HG02884 (cell line): ENCODE measurements at regions not wholly inside any gene's neighbourhood (a gene's known extent, or its start where the extent isn't known, plus 50 kb on each side); places are given as distances from the start of the nearest gene placed in this dataset.

Experiments
- ATAC-seq: cut with Tn5 transposase; IDR thresholded peaks from one replicate; pipeline ENCODE4 v1.9.1; 2021; ENCODE audit warnings: mild to moderate bottlenecking, moderate library complexity; ENCODE audit not compliant: unreplicated experiment

DNA sequence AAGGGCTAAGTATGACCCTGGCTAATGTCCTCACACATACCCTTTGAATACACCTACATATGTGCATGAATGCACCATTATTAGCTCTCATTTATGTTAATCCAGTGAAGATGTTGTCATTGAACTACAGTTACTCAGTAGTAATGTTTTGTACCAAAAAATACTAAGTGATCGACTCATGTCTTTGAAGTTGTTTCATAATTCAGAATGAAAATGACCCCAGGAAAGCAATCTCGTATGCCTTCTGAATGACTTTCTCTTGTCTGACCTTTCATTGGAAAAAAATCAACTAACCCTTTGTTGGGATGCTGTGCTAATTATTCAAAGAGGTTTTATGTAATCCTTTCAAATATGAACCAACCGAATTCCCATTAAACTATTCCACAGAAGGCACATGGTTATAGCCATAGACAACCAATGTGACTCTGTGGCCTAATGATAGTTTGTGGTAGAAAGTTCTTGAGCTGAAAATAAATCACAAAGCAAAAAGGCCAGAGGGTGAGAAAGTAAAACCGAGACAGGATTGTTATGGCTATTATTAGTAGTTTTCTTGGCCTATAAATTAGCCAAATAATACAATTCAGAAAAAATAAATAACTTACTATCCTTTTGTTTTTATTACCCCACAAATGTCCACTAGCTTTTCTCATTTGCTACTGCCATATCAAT, 86.8 kb upstream of the STARD13 start:
- ATAC-seq: no peak

- no peak for ATAC-seq
Observed at GRCh38 chr13:33373624-33374023, 88.1 kb upstream of the STARD13 start.

GRCh38 chr13:33375421-33375820, 89.9 kb upstream of the STARD13 start:
- ATAC-seq: no peak

GRCh38 chr13:33376212-33376611, 90.7 kb upstream of the STARD13 start:
- no peak for ATAC-seq

- ATAC-seq: no peak
Observed at GRCh38 chr13:33377411-33377810, 91.9 kb upstream of the STARD13 start.

DNA sequence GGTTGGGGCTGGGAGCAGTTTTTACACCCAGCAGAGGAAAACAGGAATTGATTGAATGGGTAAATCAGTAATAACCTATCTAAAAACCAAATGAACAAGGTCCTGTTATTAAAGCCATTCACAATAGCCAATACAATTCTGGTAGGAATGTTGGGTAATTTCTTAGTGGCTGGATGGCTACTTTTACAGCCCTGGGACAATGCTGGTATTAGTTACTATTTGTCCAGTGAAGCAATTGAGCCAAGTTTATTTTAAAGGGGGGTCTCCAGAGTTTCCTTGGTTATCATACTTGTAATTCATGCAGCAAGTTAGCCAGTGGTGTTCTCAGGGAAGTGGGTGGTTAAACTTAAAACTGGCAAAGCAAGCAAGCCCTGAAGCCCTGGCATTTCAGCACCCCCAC, 92.3 kb upstream of the STARD13 start:
- no peak for ATAC-seq

DNA sequence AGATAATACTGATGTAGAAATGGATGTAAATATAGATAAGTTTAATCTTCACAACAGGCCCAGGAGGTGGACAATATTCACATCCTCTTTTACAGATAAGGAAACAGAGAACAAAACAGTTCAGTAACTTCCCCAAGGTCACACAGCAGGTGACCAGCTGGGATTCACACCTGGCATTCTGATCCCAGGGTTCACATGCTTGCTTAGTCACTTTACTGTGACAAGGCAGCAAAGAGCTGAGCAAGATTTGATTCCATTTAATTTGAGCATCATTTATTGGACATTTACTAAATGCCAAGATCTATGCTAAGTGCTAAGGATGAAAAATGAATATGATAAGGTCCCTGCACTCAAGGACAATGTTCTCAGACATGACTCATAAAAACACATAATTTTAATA, 94.1 kb upstream of the STARD13 start:
- ATAC-seq: no peak

DNA sequence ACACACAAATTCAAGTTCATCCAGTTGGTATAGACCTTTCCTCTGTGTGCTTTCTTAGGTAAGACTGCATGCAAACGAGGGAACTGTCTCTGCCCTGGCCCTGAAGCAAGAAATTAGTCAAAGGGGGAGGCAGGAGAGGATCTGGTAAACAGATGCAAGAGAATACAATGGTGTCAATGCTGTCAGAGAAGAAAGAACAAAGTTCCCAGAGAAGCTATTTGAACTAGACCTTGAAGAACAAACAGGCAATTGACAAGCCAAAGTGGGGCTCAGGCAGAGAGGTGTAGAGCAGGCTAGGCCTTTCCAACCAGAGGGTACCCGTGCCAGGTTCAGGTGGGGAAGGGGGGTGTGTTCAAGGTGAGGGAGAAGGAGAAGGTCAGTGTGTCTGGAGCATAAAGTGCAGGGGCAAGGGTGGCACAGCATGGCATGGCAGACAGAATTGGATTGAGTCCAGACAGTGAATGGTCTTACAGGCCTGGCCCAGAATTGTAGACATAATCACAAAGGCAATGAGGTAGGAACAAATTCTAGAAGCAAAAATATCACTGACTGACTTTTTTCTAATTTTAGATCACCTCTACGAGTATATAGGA, 95.0 kb upstream of the STARD13 start:
- ATAC-seq: no peak

- ATAC-seq: no peak
Observed at GRCh38 chr13:33381180-33381579, 95.6 kb upstream of the STARD13 start.

- ATAC-seq: no peak
Observed at GRCh38 chr13:33381906-33382305, 96.4 kb upstream of the STARD13 start.

DNA sequence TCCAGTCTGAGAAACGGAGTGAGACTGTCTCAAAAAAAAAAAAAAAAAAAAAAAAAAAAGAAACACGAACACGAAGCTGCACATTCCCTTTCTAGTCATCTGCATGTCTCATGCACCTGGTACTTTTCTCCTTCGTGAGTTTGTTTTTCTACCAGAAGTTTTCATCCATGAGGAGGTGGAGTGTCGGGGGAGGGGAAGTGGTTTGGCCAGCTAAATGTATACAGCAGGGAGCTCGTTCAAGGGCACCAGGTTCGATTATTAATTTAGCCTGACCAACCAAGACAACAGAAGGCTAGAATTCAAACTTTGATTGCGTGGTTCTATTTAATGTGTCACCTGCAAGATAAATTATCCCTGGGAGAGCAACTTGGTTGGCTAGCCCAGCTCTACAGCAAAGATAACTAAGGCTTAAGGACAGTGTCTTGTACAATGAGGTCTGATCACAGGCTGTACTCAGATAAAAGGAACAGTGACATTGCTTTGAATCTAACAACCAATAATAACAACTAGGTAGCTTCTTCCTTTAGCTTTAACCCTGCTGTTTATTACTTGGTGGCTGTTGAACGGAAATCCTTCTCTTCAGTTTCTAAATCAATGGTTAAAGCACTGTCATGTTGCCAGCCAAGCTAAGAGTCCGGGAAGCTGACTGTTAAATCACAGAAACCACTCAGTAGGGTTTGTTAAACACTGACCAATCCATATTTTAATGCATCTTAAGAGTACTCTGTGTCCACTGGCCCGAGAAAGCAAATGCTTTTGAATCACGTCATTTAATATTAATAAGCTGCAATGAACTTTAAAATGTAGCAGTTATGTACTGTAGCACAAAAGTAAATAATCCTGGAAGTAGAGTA, 98.4 kb upstream of the STARD13 start:
- ATAC-seq: no peak

DNA sequence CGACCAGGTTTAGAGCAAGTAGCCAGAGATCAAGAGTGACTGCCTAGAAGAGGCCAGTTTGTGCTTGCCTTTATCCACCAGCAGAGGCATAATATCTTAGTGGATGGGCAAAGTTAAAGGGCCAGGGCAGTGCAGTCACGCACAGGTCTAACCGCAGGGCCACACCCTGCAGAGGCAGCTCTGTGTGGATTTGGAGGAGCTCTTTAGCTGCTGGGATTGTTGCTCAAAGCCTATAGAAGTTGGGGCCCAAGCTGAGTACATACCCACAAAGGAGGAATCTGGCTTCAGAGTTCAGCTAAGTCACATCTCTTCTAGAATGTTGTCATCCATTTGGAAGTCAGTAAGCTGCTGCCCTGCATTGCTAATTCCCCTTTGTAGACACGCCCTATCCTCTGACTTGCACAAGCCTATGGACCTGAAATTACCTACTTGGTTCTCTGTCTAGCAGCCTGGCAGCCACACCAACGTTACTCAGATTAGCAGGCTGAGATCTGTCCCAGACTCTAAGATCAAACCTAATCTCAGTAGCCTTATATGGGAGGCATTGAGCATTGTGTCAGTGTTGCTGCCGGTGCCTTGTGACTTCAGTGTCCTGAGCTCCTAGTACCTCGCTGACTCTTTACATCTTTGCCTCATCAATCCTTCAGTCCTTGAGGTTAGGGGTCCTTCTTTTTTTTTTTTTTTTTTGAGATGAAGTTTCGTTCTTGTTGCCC, 102.9 kb upstream of the STARD13 start:
- no peak for ATAC-seq

DNA sequence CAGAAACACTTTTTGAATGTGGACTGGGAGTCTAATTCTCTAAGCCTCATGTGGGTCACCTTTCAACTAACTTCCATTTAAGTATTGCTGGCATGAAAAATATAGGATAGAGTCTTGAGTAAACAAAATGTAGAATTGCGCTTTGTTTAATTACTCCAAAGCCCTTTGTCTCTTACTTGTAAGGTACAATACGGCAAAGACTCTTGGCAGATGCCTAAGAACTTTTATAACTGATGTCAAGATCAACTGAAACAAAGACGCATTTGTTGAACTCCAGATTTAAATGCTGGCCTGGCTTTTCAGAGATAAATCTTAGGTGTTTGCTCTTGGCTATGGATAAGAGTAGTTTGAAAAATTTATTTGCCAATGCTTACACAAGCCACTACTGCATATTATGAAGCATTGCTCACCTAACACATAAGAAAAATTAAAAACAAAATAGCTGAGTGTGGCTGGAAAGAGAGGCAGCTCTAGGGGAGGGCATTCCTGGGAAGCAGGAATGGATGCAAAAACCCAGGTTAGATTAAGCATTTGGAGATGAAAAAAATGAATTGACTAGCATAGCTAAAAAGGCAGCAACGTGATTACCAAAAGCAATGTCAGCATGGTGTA, 107.3 kb upstream of the STARD13 start:
- ATAC-seq: no peak

GRCh38 chr13:33394294-33394932, 108.9 kb upstream of the STARD13 start:
- ATAC-seq: no peak

DNA sequence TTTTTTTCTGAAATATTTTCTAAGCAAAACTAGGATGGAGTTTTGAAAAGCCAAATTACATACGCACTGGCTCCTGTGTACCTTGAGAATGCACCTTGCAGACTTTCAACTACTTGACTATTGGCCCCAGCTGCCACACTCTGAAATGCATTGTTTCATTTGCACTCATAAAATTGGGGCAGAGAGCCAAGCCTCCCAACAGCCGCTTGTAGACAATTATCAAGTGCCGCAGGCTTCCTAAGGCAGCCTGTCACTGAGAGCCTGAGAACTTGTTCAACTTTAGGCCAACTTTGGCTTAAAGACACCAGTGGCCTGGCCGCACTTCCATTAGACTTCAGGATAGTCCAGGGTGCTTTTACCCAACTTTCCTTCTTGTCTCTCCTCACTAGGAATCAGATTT, 115.7 kb upstream of the STARD13 start:
- ATAC-seq: no peak

- no peak for ATAC-seq
Observed at GRCh38 chr13:33402975-33403374, 117.4 kb upstream of the STARD13 start.

DNA sequence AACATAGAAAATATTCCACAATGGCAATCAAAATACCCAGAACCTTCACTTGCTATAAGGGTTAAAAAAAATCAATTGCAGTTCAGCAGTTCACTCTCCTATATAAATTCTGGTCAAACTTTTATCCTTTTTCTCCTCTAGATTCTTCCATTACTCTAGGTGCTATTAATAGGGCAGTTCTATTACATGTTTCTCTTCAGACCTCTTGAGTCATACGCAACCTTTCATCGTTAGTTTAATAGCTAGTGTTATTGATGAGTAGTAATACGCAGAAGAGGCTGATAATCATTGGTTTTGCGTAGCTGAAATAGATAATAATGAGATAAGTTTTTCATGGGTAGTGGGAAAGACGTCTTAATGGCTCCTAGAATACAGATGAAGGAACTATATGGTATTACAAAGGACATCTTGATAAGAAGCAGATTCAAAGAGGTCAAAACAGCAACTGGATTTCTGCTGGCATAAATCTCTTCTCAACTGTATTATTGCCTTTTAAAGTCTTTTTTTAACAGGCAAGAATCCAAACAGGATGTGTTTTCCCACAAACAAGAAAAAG, 118.3 kb upstream of the STARD13 start:
- no peak for ATAC-seq

DNA sequence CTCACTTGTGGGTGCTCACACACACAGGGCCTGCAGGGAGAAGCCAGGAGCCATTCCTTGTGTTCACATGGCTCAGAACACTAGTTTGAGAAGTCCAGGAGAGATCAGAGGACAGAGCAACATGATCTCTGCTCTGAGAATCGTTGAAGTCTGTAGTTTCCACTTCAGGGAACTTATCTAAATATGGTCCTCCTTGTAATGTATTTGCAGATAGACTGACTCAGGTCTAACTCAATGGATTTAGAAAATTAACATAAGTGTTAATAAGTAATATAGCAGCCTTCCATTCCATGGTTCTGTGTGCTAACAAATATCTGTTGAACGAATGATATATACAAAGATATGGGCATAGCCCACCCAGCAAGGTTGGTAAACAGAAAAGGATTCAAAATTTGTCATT, 119.8 kb upstream of the STARD13 start:
- ATAC-seq: no peak

DNA sequence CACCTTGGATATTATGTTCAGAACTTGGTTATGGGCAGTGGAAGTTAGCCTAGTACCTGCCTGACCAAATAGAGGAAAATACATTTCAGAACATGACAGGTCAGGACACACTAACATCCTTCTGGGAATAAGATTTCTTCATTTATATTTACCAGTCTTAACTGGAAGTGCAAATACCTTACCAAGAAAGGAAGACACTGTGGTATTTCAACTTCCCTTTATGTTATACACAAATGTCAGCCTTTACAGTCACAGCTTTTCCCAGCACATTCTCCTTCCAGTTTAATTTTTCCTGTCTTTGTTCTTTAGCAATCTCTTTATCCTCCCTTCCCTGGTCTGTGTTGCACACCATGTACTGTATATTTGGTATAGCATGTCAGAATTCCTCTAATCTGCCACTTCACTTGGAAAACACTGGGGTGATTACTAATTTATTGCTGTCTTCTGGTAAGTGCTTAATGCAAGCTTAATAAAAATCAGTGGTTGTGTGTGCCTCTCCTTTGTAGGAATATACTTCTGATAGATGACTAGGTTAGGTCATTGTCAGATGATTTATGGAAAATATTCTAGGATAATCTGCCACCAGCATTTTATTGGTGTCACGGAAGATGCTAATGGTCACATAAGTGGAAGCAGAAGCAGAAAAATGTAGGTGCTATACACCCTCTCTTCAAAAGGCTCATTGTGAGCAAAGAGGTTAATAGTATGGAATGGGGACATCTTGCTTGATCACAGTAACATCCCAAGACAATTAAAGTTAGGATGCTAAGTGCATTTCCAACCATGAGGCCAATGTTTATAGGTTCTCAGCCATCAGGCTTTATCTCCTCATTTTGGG, 124.3 kb upstream of the STARD13 start:
- no peak for ATAC-seq
